GM12878 (cell line): ENCODE measurements at regions not wholly inside any gene's neighbourhood (a gene's known extent, or its start where the extent isn't known, plus 50 kb on each side); places are given as distances from the start of the nearest gene placed in this dataset.

Experiments used
- BACH1 ChIP-seq: fragments of 450-650 bp; IDR thresholded peaks from 2 replicates; pipeline ENCODE4 v1.6.1; 2017; ENCODE audit warnings: mild to moderate bottlenecking, borderline replicate concordance
- KDM1A ChIP-seq: fragments of 200-600 bp; sonication (generic); IDR thresholded peaks from 2 replicates; pipeline ENCODE4 v1.6.1; 2016; ENCODE audit warnings: borderline replicate concordance
- PAX8 ChIP-seq: fragments of 450-650 bp; IDR thresholded peaks from 2 replicates; pipeline ENCODE4 v1.6.1; 2017; ENCODE audit warnings: mild to moderate bottlenecking, moderate library complexity
- REST ChIP-seq: IDR thresholded peaks from 2 replicates; pipeline ENCODE4 v1.6.1; 2012; ENCODE audit warnings: mild to moderate bottlenecking, low read depth, low read length
- STAT1 ChIP-seq: fragments of 450-650 bp; conservative IDR thresholded peaks from 2 replicates; pipeline ENCODE4 v1.6.1; 2014; ENCODE audit warnings: antibody characterized with exemption, mild to moderate bottlenecking

DNA sequence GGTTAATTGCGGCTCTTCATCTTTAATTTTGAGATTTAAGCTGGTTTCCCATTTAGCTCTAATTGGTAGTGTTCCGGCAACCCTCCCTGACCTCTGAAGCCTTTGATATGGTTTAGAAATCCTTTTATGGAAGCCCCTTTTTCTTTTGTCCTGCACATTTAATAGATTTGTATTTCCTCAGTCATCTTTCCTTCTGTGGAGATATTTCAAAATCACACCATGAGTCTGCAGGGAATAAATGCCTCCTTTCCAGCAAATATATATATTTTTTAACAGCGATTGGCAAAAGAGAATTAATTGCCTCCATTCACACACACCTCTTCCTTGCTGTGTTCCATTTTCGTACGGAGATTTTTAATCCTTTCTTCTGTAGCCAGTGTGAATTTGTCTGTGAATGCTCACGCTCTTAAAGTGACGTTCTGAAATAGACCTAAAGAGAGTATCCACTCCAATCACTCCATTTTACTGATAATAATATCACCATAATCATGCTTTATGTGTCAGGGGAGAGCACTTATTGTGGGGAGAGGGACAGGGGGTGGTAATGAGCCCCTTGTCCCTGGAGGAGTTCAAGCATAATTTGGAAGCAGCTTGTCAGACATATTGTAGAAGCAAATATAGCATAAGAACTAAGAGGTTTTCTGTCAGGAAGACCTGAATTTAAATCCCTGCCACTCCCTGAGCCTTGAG lies 142.5 kb upstream of the SYT13 start:
- TF ChIP-seq STAT1, result no peak
- TF ChIP-seq PAX8, result no peak
- TF ChIP-seq BACH1, result no peak
- no peak for TF ChIP-seq KDM1A
- TF ChIP-seq REST, result no peak
